CD14-positive monocyte (primary cell): ENCODE measurements at regions not wholly inside any gene's neighbourhood (a gene's known extent, or its start where the extent isn't known, plus 50 kb on each side); places are given as distances from the start of the nearest gene placed in this dataset.

ENCODE experiments used
- DNase-seq, 3 donors: peaks; one replicate each; pipeline ENCODE4 v3.0.0-alpha.2; 2011 to 2022
- H2AFZ ChIP-seq: 2 replicates; pipeline ENCODE4 v1.6.0; 2012; ENCODE audit warnings: mild to moderate bottlenecking, low read depth, low read length, inconsistent platforms; ENCODE audit not compliant: insufficient read depth, poor library complexity, severe bottlenecking
- H3K27ac ChIP-seq, 2 donors: 1 replicate in 1 of 2; 2 replicates in 1 of 2; pipeline ENCODE4 v1.5.1; 2012 to 2013; ENCODE audit warnings: low read length in 2 of 2, control low read depth in 1 of 2, inconsistent platforms in 1 of 2, low read depth in 1 of 2, mild to moderate bottlenecking in 1 of 2
- H3K27me3 ChIP-seq, 2 donors: one replicate each; pipeline versions ENCODE4 v1.6.0 to v1.6.1; 2011 to 2013; ENCODE audit warnings: low read length in 2 of 2; ENCODE audit not compliant: control insufficient read depth in 2 of 2, insufficient read depth in 2 of 2
- H3K36me3 ChIP-seq, 2 donors: replicated peaks in 1 of 2; 1 replicate in 1 of 2; 2 replicates in 1 of 2; pipeline versions ENCODE4 v1.5.1 to v1.6.1; 2012 to 2013; ENCODE audit warnings: low read length in 2 of 2, control low read depth in 1 of 2, inconsistent platforms in 1 of 2, mild to moderate bottlenecking in 1 of 2; ENCODE audit not compliant: insufficient read depth in 2 of 2, control insufficient read depth in 1 of 2
- H3K4me1 ChIP-seq, 2 donors: 1 replicate in 1 of 2; 2 replicates in 1 of 2; pipeline versions ENCODE4 v1.5.1 to v1.6.1; 2012 to 2013; ENCODE audit warnings: low read length in 2 of 2, control low read depth in 1 of 2, inconsistent platforms in 1 of 2, mild to moderate bottlenecking in 1 of 2, moderate library complexity in 1 of 2; ENCODE audit not compliant: insufficient read depth in 2 of 2, control insufficient read depth in 1 of 2
- H3K4me2 ChIP-seq: replicated peaks from 2 replicates; pipeline ENCODE3; 2012; ENCODE audit warnings: low read length, moderate library complexity, mild to moderate bottlenecking; ENCODE audit not compliant: poor library complexity, severe bottlenecking; ENCODE audit errors: extremely low read depth
- H3K4me3 ChIP-seq, 3 experiments: fragments of 200-600 bp in 1 of 3; sonication (generic) in 1 of 3; replicated peaks in 1 of 3; 1 replicate in 2 of 3; 2 replicates in 1 of 3; pipeline ENCODE4 v1.5.1; 2011 to 2013; ENCODE audit warnings: low read length in 3 of 3, mild to moderate bottlenecking in 3 of 3, control low read depth in 2 of 3, low read depth in 2 of 3, inconsistent platforms in 1 of 3, moderate library complexity in 1 of 3
- H3K79me2 ChIP-seq: 2 replicates; pipeline ENCODE4 v1.6.0; 2012; ENCODE audit warnings: mild to moderate bottlenecking, control low read depth, inconsistent platforms, low read length, moderate library complexity; ENCODE audit not compliant: insufficient read depth
- H3K9ac ChIP-seq: 2 replicates; pipeline ENCODE4 v1.6.0; 2017; ENCODE audit warnings: low read length, mild to moderate bottlenecking; ENCODE audit not compliant: insufficient read depth, poor library complexity, severe bottlenecking
- H3K9me3 ChIP-seq, 2 donors: replicated peaks in 1 of 2; 1 replicate in 1 of 2; 2 replicates in 1 of 2; pipeline versions ENCODE4 v1.5.1 to v1.6.1; 2012 to 2013; ENCODE audit warnings: low read length in 2 of 2, control low read depth in 1 of 2; ENCODE audit not compliant: control insufficient read depth in 1 of 2, insufficient read depth in 1 of 2
- H4K20me1 ChIP-seq: 2 replicates; pipeline ENCODE4 v1.6.0; 2012; ENCODE audit warnings: mild to moderate bottlenecking, low read length, control low read depth, moderate library complexity; ENCODE audit not compliant: insufficient read depth
- H3K27ac Mint-ChIP-seq, 7 donors: one replicate each; pipeline ENCODE4 v1.8.0; 2020; ENCODE audit warnings: mild to moderate bottlenecking in 7 of 7, mixed read lengths in 7 of 7, moderate library complexity in 6 of 7, inconsistent platforms in 2 of 7
- H3K27me3 Mint-ChIP-seq, 3 donors: one replicate each; pipeline ENCODE4 v1.8.0; 2021 to 2022; ENCODE audit warnings: low read depth in 3 of 3, mild to moderate bottlenecking in 3 of 3, mixed read lengths in 3 of 3, moderate library complexity in 3 of 3, inconsistent platforms in 1 of 3
- H3K36me3 Mint-ChIP-seq, 2 donors: one replicate each; pipeline ENCODE4 v1.8.0; 2020; ENCODE audit warnings: mixed read lengths in 2 of 2, inconsistent platforms in 1 of 2, mild to moderate bottlenecking in 1 of 2
- H3K4me1 Mint-ChIP-seq: one replicate; pipeline ENCODE4 v1.8.0; 2020; ENCODE audit warnings: mild to moderate bottlenecking, mixed read lengths
- H3K4me3 Mint-ChIP-seq, 2 donors: one replicate each; pipeline ENCODE4 v1.8.0; 2020; ENCODE audit warnings: mild to moderate bottlenecking in 2 of 2, mixed read lengths in 2 of 2, moderate library complexity in 1 of 2
- H3K9me3 Mint-ChIP-seq, 7 donors: one replicate each; pipeline ENCODE4 v1.8.0; 2020 to 2022; ENCODE audit warnings: mixed read lengths in 7 of 7, mild to moderate bottlenecking in 6 of 7, moderate library complexity in 6 of 7, inconsistent platforms in 2 of 7
- WGBS: methylation state at CpG from one replicate; pipeline ENCODE4 v1.1.5; 2013; ENCODE audit warnings: missing lambda C conversion rate; ENCODE audit not compliant: insufficient coverage; 5-methylcytosine and 5-hydroxymethylcytosine counted together
- intact Hi-C, 2 donors: fragments of 100-400 bp; cut with micrococcal nuclease; formaldehyde crosslinking; loops; one replicate each; pipeline versions ENCODE4 v1.15.0 to v1.15.1; 2023
- TF ChIP-seq, protein P1 (sequence below): fragments of 200-600 bp; IDR thresholded peaks from one replicate; pipeline ENCODE4 v1.8.0; 2022; ENCODE audit warnings: antibody characterized with exemption, mild to moderate bottlenecking

DNA sequence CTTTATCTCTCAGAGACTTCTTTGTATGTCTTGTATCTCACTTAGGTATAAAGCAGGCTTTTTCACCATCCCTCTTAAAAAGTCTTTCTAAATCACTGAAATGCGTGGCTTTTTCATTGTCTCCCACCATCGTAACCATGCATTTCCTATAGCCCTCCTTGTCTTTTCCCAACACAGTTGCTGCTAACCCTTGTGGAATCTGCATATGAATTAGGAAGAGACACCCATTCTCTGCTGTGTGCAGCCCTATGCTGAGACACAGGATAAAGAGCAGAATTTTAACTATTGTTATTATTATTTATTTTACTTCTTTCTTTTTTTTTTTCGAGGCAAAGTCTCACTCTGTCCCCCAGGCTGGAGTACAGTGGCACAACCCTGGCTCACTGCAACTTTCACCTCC, 804.3 kb upstream of the COBL start:
- no peak overlapping the region for H3K27ac ChIP-seq
- no CpG with 5 or more reads among the region's 3 CpGs for WGBS
- intact Hi-C loops, result no loop called here

GRCh38 chr7:52119537-52119936, 802.9 kb upstream of the COBL start:
- TF ChIP-seq, protein P1, sequence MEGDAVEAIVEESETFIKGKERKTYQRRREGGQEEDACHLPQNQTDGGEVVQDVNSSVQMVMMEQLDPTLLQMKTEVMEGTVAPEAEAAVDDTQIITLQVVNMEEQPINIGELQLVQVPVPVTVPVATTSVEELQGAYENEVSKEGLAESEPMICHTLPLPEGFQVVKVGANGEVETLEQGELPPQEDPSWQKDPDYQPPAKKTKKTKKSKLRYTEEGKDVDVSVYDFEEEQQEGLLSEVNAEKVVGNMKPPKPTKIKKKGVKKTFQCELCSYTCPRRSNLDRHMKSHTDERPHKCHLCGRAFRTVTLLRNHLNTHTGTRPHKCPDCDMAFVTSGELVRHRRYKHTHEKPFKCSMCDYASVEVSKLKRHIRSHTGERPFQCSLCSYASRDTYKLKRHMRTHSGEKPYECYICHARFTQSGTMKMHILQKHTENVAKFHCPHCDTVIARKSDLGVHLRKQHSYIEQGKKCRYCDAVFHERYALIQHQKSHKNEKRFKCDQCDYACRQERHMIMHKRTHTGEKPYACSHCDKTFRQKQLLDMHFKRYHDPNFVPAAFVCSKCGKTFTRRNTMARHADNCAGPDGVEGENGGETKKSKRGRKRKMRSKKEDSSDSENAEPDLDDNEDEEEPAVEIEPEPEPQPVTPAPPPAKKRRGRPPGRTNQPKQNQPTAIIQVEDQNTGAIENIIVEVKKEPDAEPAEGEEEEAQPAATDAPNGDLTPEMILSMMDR, result no peak
- H3K9me3 Mint-ChIP-seq, result peaks cover 0 to 8% (median 2%) of the 10 kb centered on the region in 7 donors
- Histone ChIP-seq H4K20me1 (no peaks in the 10 kb centered on the region), H3K9ac (no peak overlapping the region), H3K4me3 (no peak overlapping the region), H3K4me1 (no peaks in the 10 kb centered on the region), H3K27ac (no peak overlapping the region), H3K79me2 (no peaks in the 10 kb centered on the region), H3K4me2 (no peak overlapping the region), H3K36me3 (no peaks in the 10 kb centered on the region), H3K27me3 (no peaks in the 10 kb centered on the region), H3K9me3 (no peaks in the 10 kb centered on the region), H2AFZ (no peak overlapping the region)
- no peak for DNase-seq
- no peaks in the 10 kb centered on the region for H3K36me3 Mint-ChIP-seq
- no peak overlapping the region for H3K27ac Mint-ChIP-seq
- intact Hi-C loops, result no loop called here
- H3K27me3 Mint-ChIP-seq, result peaks cover 0 to 2% (median 0%) of the 10 kb centered on the region in 3 donors
- WGBS, result 20% methylated on average over 1 of the region's 2 CpGs
- no peaks in the 10 kb centered on the region for H3K4me1 Mint-ChIP-seq
- H3K4me3 Mint-ChIP-seq, result no peak overlapping the region

More for the DNA sequence above, 804.3 kb upstream of the COBL start:
- TF ChIP-seq, protein P1, result no peak
- Histone ChIP-seq H3K79me2 (no peaks in the 10 kb centered on the region), H3K4me3 (no peak overlapping the region), H3K36me3 (no peaks in the 10 kb centered on the region), H3K9ac (no peak overlapping the region), H3K4me2 (no peak overlapping the region), H3K4me1 (no peaks in the 10 kb centered on the region), H3K27me3 (no peaks in the 10 kb centered on the region), H3K9me3 (no peaks in the 10 kb centered on the region), H2AFZ (no peak overlapping the region), H4K20me1 (no peaks in the 10 kb centered on the region)
- no peak overlapping the region for H3K4me3 Mint-ChIP-seq
- H3K9me3 Mint-ChIP-seq, result peaks cover 0 to 9% (median 2%) of the 10 kb centered on the region in 7 donors
- no peak overlapping the region for H3K27ac Mint-ChIP-seq
- no peaks in the 10 kb centered on the region for H3K36me3 Mint-ChIP-seq
- H3K4me1 Mint-ChIP-seq, result no peaks in the 10 kb centered on the region
- H3K27me3 Mint-ChIP-seq, result peaks cover 0 to 2% (median 0%) of the 10 kb centered on the region in 3 donors
- no peak for DNase-seq
